Smooth muscle cell (in vitro differentiated cells): ENCODE measurements at regions not wholly inside any gene's neighbourhood (a gene's known extent, or its start where the extent isn't known, plus 50 kb on each side); places are given as distances from the start of the nearest gene placed in this dataset.
"Not testable (repeated sequence)": the region's sequence is repeated elsewhere in the genome, so short reads cannot be mapped to it uniquely, and the experiment has no call there.

ENCODE experiments used
- DNase-seq: peaks from one replicate; lab custom pipeline; 2025; ENCODE audit not compliant: unreplicated experiment; lab: John Stamatoyannopoulos, UW
- H2AFZ ChIP-seq: fragments of 200-600 bp; sonication (generic); 2 replicates; pipeline ENCODE4 v1.6.0; 2016; ENCODE audit warnings: antibody characterized with exemption, low read depth, mild to moderate bottlenecking
- H3F3A ChIP-seq: fragments of 200-600 bp; sonication (generic); 2 replicates; pipeline ENCODE4 v1.6.0; 2017; ENCODE audit warnings: antibody characterized with exemption, low read depth
- H3K27ac ChIP-seq: fragments of 200-600 bp; sonication (generic); 2 replicates; pipeline ENCODE4 v1.5.1; 2016; ENCODE audit warnings: low read depth, mild to moderate bottlenecking
- H3K27me3 ChIP-seq: fragments of 200-600 bp; sonication (generic); 2 replicates; pipeline ENCODE4 v1.6.1; 2016; ENCODE audit warnings: low read depth, mild to moderate bottlenecking
- H3K36me3 ChIP-seq: fragments of 200-600 bp; sonication (generic); 2 replicates; pipeline ENCODE4 v1.5.1; 2016; ENCODE audit warnings: low read depth
- H3K4me1 ChIP-seq: fragments of 200-600 bp; sonication (generic); 2 replicates; pipeline ENCODE4 v1.5.1; 2016; ENCODE audit warnings: low read depth
- H3K4me2 ChIP-seq: fragments of 200-600 bp; sonication (generic); 2 replicates; pipeline ENCODE4 v1.6.0; 2016; ENCODE audit warnings: mild to moderate bottlenecking
- H3K4me3 ChIP-seq: fragments of 200-600 bp; sonication (generic); 2 replicates; pipeline ENCODE4 v1.5.1; 2016; ENCODE audit warnings: mild to moderate bottlenecking
- H3K79me2 ChIP-seq: fragments of 200-600 bp; sonication (generic); 2 replicates; pipeline ENCODE4 v1.6.0; 2016; ENCODE audit warnings: low read depth, mild to moderate bottlenecking
- H3K9ac ChIP-seq: fragments of 200-600 bp; sonication (generic); 2 replicates; pipeline ENCODE4 v1.6.0; 2016; ENCODE audit warnings: low read depth
- H3K9me3 ChIP-seq: fragments of 200-600 bp; sonication (generic); replicated peaks from 2 replicates; pipeline ENCODE4 v1.5.1; 2016; ENCODE audit warnings: low read depth
- H4K20me1 ChIP-seq: fragments of 200-600 bp; sonication (generic); 2 replicates; pipeline ENCODE4 v1.6.0; 2016; ENCODE audit warnings: low read depth
- CTCF ChIP-seq: fragments of 200-600 bp; sonication (generic); IDR thresholded peaks from 2 replicates; pipeline ENCODE4 v1.5.1; 2017; ENCODE audit warnings: borderline replicate concordance, mild to moderate bottlenecking, antibody characterized with exemption; ENCODE audit not compliant: insufficient read depth, poor library complexity, severe bottlenecking
- WGBS: methylation state at CpG from one replicate; pipeline ENCODE4 v1.1.7; 2016; ENCODE audit warnings: low lambda C conversion rate; 5-methylcytosine and 5-hydroxymethylcytosine counted together

- Histone ChIP-seq H4K20me1 (no peaks in the 10 kb centered on the region), H3K4me1 (no peaks in the 10 kb centered on the region), H3K4me2 (no peak overlapping the region), H3K79me2 (no peaks in the 10 kb centered on the region), H3K9ac (no peak overlapping the region), H3K27ac (no peak overlapping the region), H2AFZ (no peak overlapping the region), H3K4me3 (no peak overlapping the region), H3F3A (no peaks in the 10 kb centered on the region), H3K36me3 (no peaks in the 10 kb centered on the region), H3K9me3 (no peaks in the 10 kb centered on the region), H3K27me3 (no peaks in the 10 kb centered on the region)
- DNase-seq = no peak
- TF ChIP-seq CTCF = no peak
- 91% methylated on average over 2 of the region's 2 CpGs for WGBS
Measured at GRCh38 chr5:168142402-168142801, 149.0 kb upstream of the WWC1 start.

- H3K36me3 ChIP-seq, H3K79me2 ChIP-seq, H3K4me1 ChIP-seq, H3K9ac ChIP-seq, DNase-seq, H3K9me3 ChIP-seq, H3F3A ChIP-seq, H3K27ac ChIP-seq, H3K27me3 ChIP-seq, H3K4me2 ChIP-seq, H2AFZ ChIP-seq, H4K20me1 ChIP-seq, H3K4me3 ChIP-seq: not testable (repeated sequence)
- 85% methylated on average over 7 of the region's 7 CpGs for WGBS
Measured at GRCh38 chr5:168143521-168143920, 147.9 kb upstream of the WWC1 start.

GRCh38 chr5:168147106-168147505 is 144.3 kb upstream of the WWC1 start:
- no peak for TF ChIP-seq CTCF
- H3K79me2 ChIP-seq = no peaks in the 10 kb centered on the region
- H3F3A ChIP-seq = no peaks in the 10 kb centered on the region
- DNase-seq = no peak
- H3K9me3 ChIP-seq = no peaks in the 10 kb centered on the region
- H4K20me1 ChIP-seq = no peaks in the 10 kb centered on the region
- no peaks in the 10 kb centered on the region for H3K4me1 ChIP-seq
- H3K9ac ChIP-seq = no peak overlapping the region
- no peaks in the 10 kb centered on the region for H3K36me3 ChIP-seq
- 95% methylated on average over 8 of the region's 8 CpGs for WGBS
- no peak overlapping the region for H2AFZ ChIP-seq
- no peak overlapping the region for H3K27ac ChIP-seq
- H3K4me3 ChIP-seq = no peak overlapping the region
- no peaks in the 10 kb centered on the region for H3K27me3 ChIP-seq
- no peak overlapping the region for H3K4me2 ChIP-seq

GRCh38 chr5:168147568-168148360 is 143.7 kb upstream of the WWC1 start:
- Histone ChIP-seq H3F3A (no peaks in the 10 kb centered on the region), H3K4me3 (no peak overlapping the region), H3K27me3 (no peaks in the 10 kb centered on the region), H3K4me2 (no peak overlapping the region), H2AFZ (no peak overlapping the region), H3K9me3 (no peaks in the 10 kb centered on the region), H3K4me1 (no peaks in the 10 kb centered on the region), H3K9ac (no peak overlapping the region), H3K36me3 (no peaks in the 10 kb centered on the region), H4K20me1 (no peaks in the 10 kb centered on the region), H3K27ac (no peak overlapping the region), H3K79me2 (no peaks in the 10 kb centered on the region)
- TF ChIP-seq CTCF = no peak
- DNase-seq = no peak
- WGBS = 85% methylated on average over 10 of the region's 10 CpGs
